Endothelial cell of umbilical vein (primary cell): ENCODE measurements at regions not wholly inside any gene's neighbourhood (a gene's known extent, or its start where the extent isn't known, plus 50 kb on each side); places are given as distances from the start of the nearest gene placed in this dataset.

Source experiments
- BruUV-seq: library from RNA; stranded (reverse); fragments of 400-500 nt; replicated peaks from 2 replicates; lab custom pipeline; 2021; lab: Mats Ljungman, UMichigan
- CTCF ChIA-PET: fragments of 300-600, 350-600 bp; sonication (Branson Sonifier 250); formaldehyde crosslinking; loops from one replicate; lab custom pipeline; 2021; ENCODE audit warnings: antibody characterized with exemption, inconsistent platforms; lab: Charles Lee
- POLR2A ChIA-PET: fragments of 300-600, 350-600 bp; sonication (Branson Sonifier 250); formaldehyde crosslinking; loops from one replicate; lab custom pipeline; 2021; ENCODE audit warnings: antibody characterized with exemption, inconsistent platforms; lab: Charles Lee
- DNase-seq: peaks from one replicate; pipeline ENCODE4 v3.0.0-alpha.2; 2011; ENCODE audit warnings: low read depth, low spot score
- FAIRE-seq: peaks from 2 replicates; lab custom pipeline; 2011; peaks lifted over from hg19 to GRCh38; lab: Jason Lieb, UNC
- H2AFZ ChIP-seq: 2 replicates; pipeline ENCODE4 v1.6.0; 2012; ENCODE audit warnings: low read depth, low read length, control low read depth, inconsistent platforms
- H3K27ac ChIP-seq: 2 replicates; pipeline ENCODE4 v1.5.1; 2011; ENCODE audit warnings: low read depth, mild to moderate bottlenecking, control low read depth, low read length, moderate library complexity; ENCODE audit not compliant: insufficient read depth
- H3K27me3 ChIP-seq, 2 experiments: 2 replicates each; pipeline versions ENCODE4 v1.6.0 to v1.6.1; 2011; ENCODE audit warnings: low read length in 2 of 2, mixed read lengths in 1 of 2; ENCODE audit not compliant: control insufficient read depth in 2 of 2, insufficient read depth in 2 of 2
- H3K36me3 ChIP-seq, 2 experiments: 2 replicates in 1 of 2; 3 replicates in 1 of 2; pipeline ENCODE4 v1.5.1; 2011; ENCODE audit warnings: low read length in 2 of 2, mild to moderate bottlenecking in 1 of 2, moderate library complexity in 1 of 2; ENCODE audit not compliant: control insufficient read depth in 2 of 2, insufficient read depth in 2 of 2; ENCODE audit errors: extremely low read depth in 1 of 2
- H3K4me1 ChIP-seq: 3 replicates; pipeline ENCODE4 v1.5.1; 2011; ENCODE audit warnings: mild to moderate bottlenecking, low read length; ENCODE audit not compliant: control insufficient read depth, insufficient read depth; ENCODE audit errors: extremely low read depth
- H3K4me2 ChIP-seq: 2 replicates; pipeline ENCODE4 v1.6.1; 2011; ENCODE audit warnings: low read length, control low read depth, mixed read lengths; ENCODE audit not compliant: insufficient read depth
- H3K4me3 ChIP-seq, 3 experiments: fragments of 200-600 bp in 1 of 3; sonication (generic), shearing (Covaris generic) in 1 of 3; replicated peaks in 1 of 3; 2 replicates each; pipeline ENCODE4 v1.5.1; 2011 to 2016; ENCODE audit warnings: control low read depth in 3 of 3, low read length in 3 of 3, mild to moderate bottlenecking in 2 of 3, inconsistent platforms in 1 of 3, low read depth in 1 of 3, moderate library complexity in 1 of 3; ENCODE audit not compliant: insufficient read depth in 1 of 3
- H3K79me2 ChIP-seq: 2 replicates; pipeline ENCODE4 v1.6.0; 2012; ENCODE audit warnings: low read length, inconsistent platforms; ENCODE audit not compliant: control insufficient read depth, insufficient read depth
- H3K9ac ChIP-seq: replicated peaks from 2 replicates; pipeline ENCODE3; 2011; ENCODE audit warnings: low read length, control low read depth; ENCODE audit not compliant: insufficient read depth; ENCODE audit errors: extremely low read depth
- H3K9me1 ChIP-seq: replicated peaks from 3 replicates; pipeline ENCODE4 v1.6.0; 2011; ENCODE audit warnings: mild to moderate bottlenecking, low read length; ENCODE audit not compliant: control insufficient read depth, insufficient read depth; ENCODE audit errors: extremely low read depth
- H3K9me3 ChIP-seq: replicated peaks from 2 replicates; pipeline ENCODE4 v1.5.1; 2012; ENCODE audit warnings: low read length, inconsistent platforms; ENCODE audit not compliant: control insufficient read depth, insufficient read depth
- H4K20me1 ChIP-seq: replicated peaks from 2 replicates; pipeline ENCODE3; 2011; ENCODE audit warnings: mild to moderate bottlenecking, low read length; ENCODE audit not compliant: control insufficient read depth, insufficient read depth; ENCODE audit errors: extremely low read depth
- CTCF ChIP-seq, 2 donors: IDR thresholded peaks; 1 replicate in 1 of 2; 2 replicates in 1 of 2; pipeline ENCODE4 v1.5.1; 2011; ENCODE audit warnings: low read length in 2 of 2, mild to moderate bottlenecking in 2 of 2, moderate library complexity in 2 of 2, control low read depth in 1 of 2, inconsistent platforms in 1 of 2, low read depth in 1 of 2; ENCODE audit not compliant: insufficient read depth in 1 of 2; ENCODE audit errors: extremely low read depth in 1 of 2
- EZH2 ChIP-seq: IDR thresholded peaks from 2 replicates; pipeline ENCODE4 v1.6.1; 2012; ENCODE audit warnings: borderline replicate concordance, low read depth, mild to moderate bottlenecking, moderate library complexity, low read length, inconsistent platforms; ENCODE audit not compliant: severe bottlenecking
- FOS ChIP-seq: IDR thresholded peaks from 2 replicates; pipeline ENCODE4 v1.6.1; 2011; ENCODE audit warnings: mild to moderate bottlenecking, low read length, moderate library complexity, borderline replicate concordance; ENCODE audit not compliant: insufficient read depth
- GATA2 ChIP-seq: IDR thresholded peaks from 2 replicates; pipeline ENCODE4 v1.7.0; 2011; ENCODE audit warnings: low read depth, mild to moderate bottlenecking, moderate library complexity, mixed read lengths, low read length; ENCODE audit not compliant: insufficient read length, insufficient read depth
- JUN ChIP-seq: IDR thresholded peaks from 2 replicates; pipeline ENCODE4 v1.6.1; 2011; ENCODE audit warnings: borderline replicate concordance, low read depth; ENCODE audit not compliant: insufficient read length, insufficient read depth
- MYC ChIP-seq: IDR thresholded peaks from one replicate; pipeline ENCODE4 v1.6.1; 2011; ENCODE audit warnings: mild to moderate bottlenecking, low read depth, low read length
- POLR2A ChIP-seq: IDR thresholded peaks from 2 replicates; pipeline ENCODE4 v1.6.1; 2012; ENCODE audit warnings: low read depth, mild to moderate bottlenecking, control low read depth, low read length
- POLR2AphosphoS5 ChIP-seq: IDR thresholded peaks from 2 replicates; pipeline ENCODE4 v1.6.1; 2012; ENCODE audit warnings: low read depth, mild to moderate bottlenecking, control low read depth, low read length, moderate library complexity; ENCODE audit not compliant: insufficient read depth
- dilution Hi-C: fragments of 300-500 bp; cut with MboI; formaldehyde crosslinking; loops from one replicate; pipeline ENCODE4 v1.15.0; 2019; ENCODE audit warnings: low sequenced_read_pairs; ENCODE audit not compliant: extremely low pct_ligation_motif_present
- intact Hi-C: fragments of 100-400 bp; cut with micrococcal nuclease; formaldehyde crosslinking; loops from one replicate; pipeline ENCODE4 v1.10.0; 2022
- TF ChIP-seq, protein P1 (sequence below): IDR thresholded peaks from 2 replicates; pipeline ENCODE4 v1.6.1; 2011; ENCODE audit not compliant: insufficient read depth, insufficient read length

- FAIRE-seq = no peak
- no peaks in the 10 kb centered on the region for H3K36me3 ChIP-seq
- no peaks in the 10 kb centered on the region for H3K27me3 ChIP-seq
- no peak overlapping the region for H2AFZ ChIP-seq
- ChIA-PET CTCF (no interaction called here), POLR2A (no interaction called here)
- dilution Hi-C loops (no loop called here), intact Hi-C loops (no loop called here)
- H3K79me2 ChIP-seq = no peaks in the 10 kb centered on the region
- H3K27ac ChIP-seq = no peak overlapping the region
- no peak overlapping the region for H3K9ac ChIP-seq
- no peak overlapping the region for H3K4me2 ChIP-seq
- H4K20me1 ChIP-seq = no peaks in the 10 kb centered on the region
- no peak for TF ChIP-seq MYC
- BruUV-seq = no TSS peak
- H3K9me3 ChIP-seq = no peaks in the 10 kb centered on the region
- H3K9me1 ChIP-seq = no peaks in the 10 kb centered on the region
- no peak overlapping the region for H3K4me3 ChIP-seq
- DNase-seq = no peak
- H3K4me1 ChIP-seq = no peaks in the 10 kb centered on the region
Observed at GRCh38 chr11:70763606-70764005, 365.3 kb downstream of the CTTN start.

DNA sequence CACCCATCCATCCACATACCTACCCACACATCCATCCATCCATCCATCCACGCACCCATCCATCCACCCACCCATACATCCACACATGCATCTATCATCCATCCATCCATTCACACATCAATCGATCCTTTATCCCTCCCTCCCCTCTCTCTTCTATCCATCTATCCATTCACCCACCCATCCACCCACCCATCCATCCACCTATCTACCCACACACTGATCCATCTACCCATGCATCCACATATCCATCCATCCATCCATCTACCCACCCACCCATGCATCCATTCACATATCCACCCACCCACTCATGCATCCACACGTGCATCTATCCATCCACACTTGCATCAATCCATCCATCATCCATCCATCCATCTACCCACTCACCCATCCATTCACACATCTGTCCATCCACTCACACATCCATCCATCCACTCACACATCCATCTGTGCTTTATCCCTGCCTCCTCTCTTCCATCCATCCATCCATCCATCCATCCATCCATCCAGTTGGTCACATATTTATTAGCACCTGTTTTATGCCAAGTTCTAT, 366.1 kb downstream of the CTTN start:
- Histone ChIP-seq H3K9me3 (no peaks in the 10 kb centered on the region), H3K27me3 (no peaks in the 10 kb centered on the region), H3K4me2 (no peak overlapping the region), H3K9ac (no peak overlapping the region), H3K36me3 (no peaks in the 10 kb centered on the region), H4K20me1 (no peaks in the 10 kb centered on the region), H3K27ac (no peak overlapping the region), H3K79me2 (no peaks in the 10 kb centered on the region), H3K4me1 (no peaks in the 10 kb centered on the region), H3K9me1 (no peaks in the 10 kb centered on the region), H3K4me3 (no peak overlapping the region), H2AFZ (no peak overlapping the region)
- FAIRE-seq (no peak), DNase-seq (no peak)
- intact Hi-C loops = no loop called here
- dilution Hi-C loops = no loop called here
- POLR2A ChIA-PET = no interaction called here
- no TSS peak for BruUV-seq
- CTCF ChIA-PET = no interaction called here
- TF ChIP-seq GATA2 (no peak), EZH2 (no peak), FOS (no peak), POLR2AphosphoS5 (no peak), MYC (no peak), JUN (no peak), CTCF (IDR thresholded peaks at IDR 0.05; ENCODE audit: extremely low read depth in 1 of 2, insufficient read depth in 1 of 2, low read depth in 1 of 2, low read length in 2 of 2) (no peak), POLR2A (no peak)
- TF ChIP-seq, protein P1, sequence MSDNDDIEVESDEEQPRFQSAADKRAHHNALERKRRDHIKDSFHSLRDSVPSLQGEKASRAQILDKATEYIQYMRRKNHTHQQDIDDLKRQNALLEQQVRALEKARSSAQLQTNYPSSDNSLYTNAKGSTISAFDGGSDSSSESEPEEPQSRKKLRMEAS = no peak
